ENCODE measurements at regions not wholly inside any gene's neighbourhood (a gene's known extent, or its start where the extent isn't known, plus 50 kb on each side); places are given as distances from the start of the nearest gene placed in this dataset.

GRCh38 chr20:52809003-52809402, 163.2 kb upstream of the TSHZ2 start:
- POLR2A ChIA-PET, result no interaction called here
- no peak overlapping the region for H3K4me3 Mint-ChIP-seq
- 74% methylated on average over 5 of the region's 5 CpGs for WGBS (ENCODE audit: insufficient coverage)

DNA sequence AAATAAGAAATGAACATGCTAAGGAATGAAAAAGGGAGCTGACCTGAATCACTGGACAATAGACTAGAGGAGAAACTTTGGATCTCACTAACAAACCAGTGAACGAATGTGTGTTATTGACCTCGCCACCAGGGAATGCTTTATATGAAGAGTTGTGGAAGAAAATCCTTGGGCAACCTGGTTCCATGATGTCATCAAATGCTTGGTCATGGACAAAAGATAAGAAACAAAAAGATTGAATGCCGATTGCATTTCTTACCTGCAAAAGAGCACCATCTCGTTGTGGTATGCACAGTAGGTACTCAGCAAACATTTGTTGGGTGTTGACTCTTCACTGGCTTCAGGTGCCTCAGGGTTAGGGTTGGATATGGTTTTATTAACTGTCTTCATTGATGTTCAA, 165.2 kb upstream of the TSHZ2 start:
- ChIA-PET CTCF (no interaction called here), POLR2A (no interaction called here)
- H3K4me3 ChIP-seq (ENCODE audit: control extremely low read depth in 1 of 5, extremely low read depth in 1 of 5, insufficient read depth in 1 of 5, low read depth in 2 of 5, low read length in 4 of 5), result no peak overlapping the region
- ATAC-seq (ENCODE audit: low read depth) (no peak), DNase-seq (no peak)
- Mint-ChIP-seq H3K27me3 (peaks cover 10% of the 10 kb centered on the region), H3K9me3 (ENCODE audit: insufficient read depth) (no peaks in the 10 kb centered on the region), H3K27ac (no peak overlapping the region), H3K4me3 (no peak overlapping the region), H3K4me1 (no peaks in the 10 kb centered on the region)
- 80% methylated on average over 3 of the region's 4 CpGs for WGBS (ENCODE audit: insufficient coverage)
- intact Hi-C loops (cut with micrococcal nuclease), result no loop called here
- TF ChIP-seq EZH2 (IDR thresholded peaks at IDR 0.05; ENCODE audit: borderline replicate concordance, insufficient read depth, low read depth, low read length, poor library complexity, severe bottlenecking), result no peak
- no peak for TF ChIP-seq CTCF (IDR thresholded peaks at IDR 0.05)
- H3K27ac ChIP-seq (ENCODE audit: low read length in 2 of 2), result no peak overlapping the region
- no peak overlapping the region for H3K4me2 ChIP-seq (replicated peaks; ENCODE audit: low read depth, low read length, poor library complexity, severe bottlenecking)
- H3K9ac ChIP-seq (ENCODE audit: low read length), result no peak overlapping the region
- H3K27me3 ChIP-seq (replicated peaks in 1 of 4; ENCODE audit: control extremely low read depth in 1 of 4, control insufficient read depth in 3 of 4, insufficient read depth in 4 of 4, low read length in 3 of 4), result no peaks in the 10 kb centered on the region
- no peaks in the 10 kb centered on the region for H3K4me1 ChIP-seq (ENCODE audit: control insufficient read depth in 2 of 2, insufficient read depth in 2 of 2, low read length in 2 of 2)
- H2AFZ ChIP-seq (ENCODE audit: insufficient read depth, low read depth, low read length, poor library complexity, severe bottlenecking), result no peak overlapping the region
- H3K79me2 ChIP-seq (ENCODE audit: control insufficient read depth, insufficient read depth, low read length), result no peaks in the 10 kb centered on the region
- no peaks in the 10 kb centered on the region for H3K36me3 ChIP-seq (replicated peaks in 1 of 2; ENCODE audit: control extremely low read depth in 1 of 2, control insufficient read depth in 1 of 2, extremely low read depth in 1 of 2, insufficient read depth in 2 of 2, low read length in 1 of 2)
- H3K9me3 ChIP-seq (ENCODE audit: control extremely low read depth in 1 of 3, control insufficient read depth in 2 of 3, insufficient read depth in 1 of 3, low read length in 2 of 3), result no peaks in the 10 kb centered on the region
- H4K20me1 ChIP-seq (ENCODE audit: control insufficient read depth, insufficient read depth, low read length, poor library complexity, severe bottlenecking), result no peaks in the 10 kb centered on the region

More at GRCh38 chr20:52809003-52809402, 163.2 kb upstream of the TSHZ2 start:
- Histone ChIP-seq H3K4me3 (ENCODE audit: control extremely low read depth in 1 of 5, extremely low read depth in 1 of 5, insufficient read depth in 1 of 5, low read depth in 2 of 5, low read length in 4 of 5) (no peak overlapping the region), H3K9ac (ENCODE audit: low read length) (no peak overlapping the region), H3K36me3 (replicated peaks in 1 of 2; ENCODE audit: control extremely low read depth in 1 of 2, control insufficient read depth in 1 of 2, extremely low read depth in 1 of 2, insufficient read depth in 2 of 2, low read length in 1 of 2) (no peaks in the 10 kb centered on the region), H3K4me1 (ENCODE audit: control insufficient read depth in 2 of 2, insufficient read depth in 2 of 2, low read length in 2 of 2) (no peaks in the 10 kb centered on the region), H2AFZ (ENCODE audit: insufficient read depth, low read depth, low read length, poor library complexity, severe bottlenecking) (no peak overlapping the region), H3K27ac (ENCODE audit: low read length in 2 of 2) (no peak overlapping the region), H3K27me3 (replicated peaks in 1 of 4; ENCODE audit: control extremely low read depth in 1 of 4, control insufficient read depth in 3 of 4, insufficient read depth in 4 of 4, low read length in 3 of 4) (no peaks in the 10 kb centered on the region), H3K9me3 (ENCODE audit: control extremely low read depth in 1 of 3, control insufficient read depth in 2 of 3, insufficient read depth in 1 of 3, low read length in 2 of 3) (no peaks in the 10 kb centered on the region), H3K4me2 (replicated peaks; ENCODE audit: low read depth, low read length, poor library complexity, severe bottlenecking) (no peak overlapping the region), H3K79me2 (ENCODE audit: control insufficient read depth, insufficient read depth, low read length) (no peaks in the 10 kb centered on the region), H4K20me1 (ENCODE audit: control insufficient read depth, insufficient read depth, low read length, poor library complexity, severe bottlenecking) (no peaks in the 10 kb centered on the region)
- no peak overlapping the region for H3K27ac Mint-ChIP-seq
- H3K27me3 Mint-ChIP-seq, result peaks cover 19% of the 10 kb centered on the region
- H3K4me1 Mint-ChIP-seq, result no peaks in the 10 kb centered on the region
- CTCF ChIA-PET, result no interaction called here
- intact Hi-C loops (cut with micrococcal nuclease), result no loop called here
- no peak for DNase-seq
- TF ChIP-seq EZH2 (IDR thresholded peaks at IDR 0.05; ENCODE audit: borderline replicate concordance, insufficient read depth, low read depth, low read length, poor library complexity, severe bottlenecking) (no peak), CTCF (IDR thresholded peaks at IDR 0.05) (no peak)
- H3K9me3 Mint-ChIP-seq (ENCODE audit: insufficient read depth), result no peaks in the 10 kb centered on the region
- no peak for ATAC-seq (ENCODE audit: low read depth)
